SU-DHL-6 (cell line): ENCODE measurements at regions not wholly inside any gene's neighbourhood (a gene's known extent, or its start where the extent isn't known, plus 50 kb on each side); places are given as distances from the start of the nearest gene placed in this dataset.

Experiments used
- H2AFZ ChIP-seq: fragments of 200-600 bp; sonication (generic); 2 replicates; pipeline ENCODE4 v1.6.1; 2014; ENCODE audit warnings: low read depth, mild to moderate bottlenecking, moderate library complexity, mixed read lengths, antibody characterized with exemption, low read length; ENCODE audit not compliant: severe bottlenecking
- H3F3A ChIP-seq: fragments of 200-600 bp; shearing (Covaris generic); 2 replicates; pipeline ENCODE4 v1.6.0; 2016; ENCODE audit warnings: antibody characterized with exemption, mild to moderate bottlenecking; ENCODE audit not compliant: insufficient read depth
- H3K27ac ChIP-seq: fragments of 200-600 bp; sonication (generic); 2 replicates; pipeline ENCODE4 v1.5.1; 2016; ENCODE audit warnings: low read depth, mild to moderate bottlenecking, low read length, moderate library complexity, mixed read lengths
- H3K27me3 ChIP-seq: fragments of 200-600 bp; sonication (generic), shearing (Covaris generic); 2 replicates; pipeline ENCODE4 v1.6.0; 2014; ENCODE audit warnings: mild to moderate bottlenecking, low read length
- H3K36me3 ChIP-seq: fragments of 200-600 bp; sonication (generic); 2 replicates; pipeline ENCODE4 v1.6.1; 2014; ENCODE audit warnings: mild to moderate bottlenecking, low read length, mixed read lengths
- H3K4me2 ChIP-seq: fragments of 300-600, 200-600 bp; shearing (Covaris generic), sonication (generic); 2 replicates; pipeline ENCODE4 v1.6.0; 2014; ENCODE audit warnings: low read length, low read depth, mild to moderate bottlenecking; ENCODE audit not compliant: poor library complexity, severe bottlenecking
- H3K4me3 ChIP-seq: fragments of 200-600 bp; sonication (generic); 2 replicates; pipeline ENCODE4 v1.5.1; 2014; ENCODE audit warnings: antibody characterized with exemption, low read length, mild to moderate bottlenecking, mixed read lengths; ENCODE audit not compliant: insufficient read depth, poor library complexity, severe bottlenecking
- H3K79me2 ChIP-seq: fragments of 200-600 bp; sonication (generic); 2 replicates; pipeline ENCODE4 v1.6.1; 2014; ENCODE audit warnings: mild to moderate bottlenecking, low read length, moderate library complexity; ENCODE audit not compliant: insufficient read depth
- H3K9ac ChIP-seq: fragments of 200-600 bp; sonication (generic); 2 replicates; pipeline ENCODE4 v1.7.0; 2014; ENCODE audit warnings: mild to moderate bottlenecking, low read length
- H3K9me2 ChIP-seq: fragments of 200-600 bp; sonication (generic); replicated peaks from 2 replicates; pipeline ENCODE4 v1.6.1; 2014; ENCODE audit warnings: low read length; ENCODE audit not compliant: insufficient read depth
- H3K9me3 ChIP-seq: fragments of 200-600 bp; sonication (generic); 2 replicates; pipeline ENCODE4 v1.6.1; 2014; ENCODE audit warnings: low read length, mixed read lengths; ENCODE audit not compliant: insufficient read depth
- H4K20me1 ChIP-seq: fragments of 200-600 bp; sonication (generic); 2 replicates; pipeline ENCODE4 v1.6.1; 2014; ENCODE audit warnings: low read depth, mild to moderate bottlenecking, antibody characterized with exemption, low read length, moderate library complexity, mixed read lengths
- EZH2phosphoT487 ChIP-seq: fragments of 200-600 bp; sonication (generic), shearing (Covaris generic); conservative IDR thresholded peaks from 2 replicates; pipeline ENCODE4 v1.6.1; 2018; ENCODE audit warnings: mild to moderate bottlenecking, antibody characterized with exemption, low read length, moderate library complexity, mixed read lengths
- TF ChIP-seq, protein P1 (sequence below): fragments of 200-600 bp; sonication (generic); IDR thresholded peaks from one replicate; pipeline ENCODE4 v1.5.1; 2017; ENCODE audit warnings: antibody characterized with exemption, mild to moderate bottlenecking, low read length, moderate library complexity; ENCODE audit not compliant: insufficient read depth, poor library complexity, severe bottlenecking

DNA sequence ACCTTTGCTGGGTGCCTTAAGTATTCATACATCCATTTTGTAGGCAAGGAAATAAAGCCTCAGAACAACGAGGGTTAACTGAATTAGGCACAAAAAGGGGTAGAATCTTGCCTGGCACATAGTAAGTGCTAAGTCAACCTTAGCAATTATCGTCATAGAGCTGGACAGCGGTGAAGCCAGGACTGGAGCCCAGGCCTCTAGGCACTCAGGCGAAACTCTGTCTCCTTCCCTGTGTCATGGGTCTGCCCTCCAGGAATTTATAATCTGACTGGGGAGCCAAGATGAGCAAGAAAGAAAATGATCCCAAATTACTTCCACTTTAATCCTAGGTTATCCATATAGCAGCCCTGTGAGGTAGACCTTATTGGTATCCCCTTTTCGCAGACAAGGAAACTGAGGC is 61.4 kb downstream of the KATNIP start:
- H4K20me1 ChIP-seq = no peaks in the 10 kb centered on the region
- no peak overlapping the region for H2AFZ ChIP-seq
- no peaks in the 10 kb centered on the region for H3K27me3 ChIP-seq

DNA sequence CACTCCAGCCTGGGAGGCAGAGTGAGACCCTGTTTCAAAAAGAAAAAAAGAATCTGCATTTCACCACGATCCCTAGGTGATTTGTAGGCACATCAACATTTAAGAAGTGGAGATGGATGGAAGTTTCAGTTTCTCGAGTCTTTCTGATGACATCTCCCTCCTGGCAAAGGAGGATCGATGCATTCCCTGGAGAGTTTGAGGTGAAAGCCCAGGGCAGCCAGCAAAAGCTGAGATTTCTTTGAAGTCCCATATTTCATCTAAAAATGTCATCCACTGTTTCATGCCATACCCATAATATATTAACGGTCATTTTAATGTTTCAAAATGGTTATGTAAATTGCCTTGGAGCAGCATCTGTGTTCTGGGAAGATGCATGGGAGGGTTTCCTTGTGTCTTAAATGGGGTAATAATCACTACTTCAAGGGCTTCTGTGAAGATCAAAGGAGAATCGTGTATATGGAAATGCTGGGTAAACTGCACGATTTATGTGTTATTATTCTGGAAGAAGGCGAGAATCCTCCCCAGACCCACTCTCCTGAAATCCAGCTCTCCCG is 63.4 kb downstream of the KATNIP start:
- Histone ChIP-seq H3K4me2 (no peak overlapping the region), H2AFZ (no peak overlapping the region), H3F3A (no peaks in the 10 kb centered on the region), H3K4me3 (no peak overlapping the region), H3K79me2 (no peaks in the 10 kb centered on the region), H4K20me1 (no peaks in the 10 kb centered on the region), H3K9me2 (no peaks in the 10 kb centered on the region), H3K9ac (no peak overlapping the region), H3K27me3 (no peaks in the 10 kb centered on the region), H3K9me3 (no peaks in the 10 kb centered on the region), H3K27ac (no peak overlapping the region), H3K36me3 (no peaks in the 10 kb centered on the region)
- TF ChIP-seq EZH2phosphoT487 = no peak

More for the DNA sequence above, 61.4 kb downstream of the KATNIP start:
- no peaks in the 10 kb centered on the region for H3K36me3 ChIP-seq
- no peak overlapping the region for H3K27ac ChIP-seq
- no peaks in the 10 kb centered on the region for H3K9me2 ChIP-seq
- no peaks in the 10 kb centered on the region for H3K79me2 ChIP-seq
- H3F3A ChIP-seq = no peaks in the 10 kb centered on the region
- no peak overlapping the region for H3K4me2 ChIP-seq
- H3K9me3 ChIP-seq = no peaks in the 10 kb centered on the region
- H3K9ac ChIP-seq = no peak overlapping the region
- H3K4me3 ChIP-seq = no peak overlapping the region
- TF ChIP-seq EZH2phosphoT487 = no peak
- TF ChIP-seq, protein P1, sequence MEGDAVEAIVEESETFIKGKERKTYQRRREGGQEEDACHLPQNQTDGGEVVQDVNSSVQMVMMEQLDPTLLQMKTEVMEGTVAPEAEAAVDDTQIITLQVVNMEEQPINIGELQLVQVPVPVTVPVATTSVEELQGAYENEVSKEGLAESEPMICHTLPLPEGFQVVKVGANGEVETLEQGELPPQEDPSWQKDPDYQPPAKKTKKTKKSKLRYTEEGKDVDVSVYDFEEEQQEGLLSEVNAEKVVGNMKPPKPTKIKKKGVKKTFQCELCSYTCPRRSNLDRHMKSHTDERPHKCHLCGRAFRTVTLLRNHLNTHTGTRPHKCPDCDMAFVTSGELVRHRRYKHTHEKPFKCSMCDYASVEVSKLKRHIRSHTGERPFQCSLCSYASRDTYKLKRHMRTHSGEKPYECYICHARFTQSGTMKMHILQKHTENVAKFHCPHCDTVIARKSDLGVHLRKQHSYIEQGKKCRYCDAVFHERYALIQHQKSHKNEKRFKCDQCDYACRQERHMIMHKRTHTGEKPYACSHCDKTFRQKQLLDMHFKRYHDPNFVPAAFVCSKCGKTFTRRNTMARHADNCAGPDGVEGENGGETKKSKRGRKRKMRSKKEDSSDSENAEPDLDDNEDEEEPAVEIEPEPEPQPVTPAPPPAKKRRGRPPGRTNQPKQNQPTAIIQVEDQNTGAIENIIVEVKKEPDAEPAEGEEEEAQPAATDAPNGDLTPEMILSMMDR = no peak

- Histone ChIP-seq H3K9ac (no peak overlapping the region), H3K36me3 (no peaks in the 10 kb centered on the region), H3K9me3 (no peaks in the 10 kb centered on the region), H2AFZ (no peak overlapping the region), H3K9me2 (no peaks in the 10 kb centered on the region), H3K27ac (no peak overlapping the region), H3K27me3 (no peaks in the 10 kb centered on the region), H3F3A (no peaks in the 10 kb centered on the region), H4K20me1 (no peaks in the 10 kb centered on the region), H3K4me2 (no peak overlapping the region), H3K4me3 (no peak overlapping the region), H3K79me2 (no peaks in the 10 kb centered on the region)
- TF ChIP-seq, protein P1 = no peak
- TF ChIP-seq EZH2phosphoT487 = no peak
Measured at GRCh38 chr16:27617665-27618064, 67.7 kb downstream of the KATNIP start.

- TF ChIP-seq, protein P1 = no peak
- no peak for TF ChIP-seq EZH2phosphoT487
- no peaks in the 10 kb centered on the region for H3K9me2 ChIP-seq
- no peak overlapping the region for H3K27ac ChIP-seq
- no peak overlapping the region for H2AFZ ChIP-seq
- no peak overlapping the region for H3K4me3 ChIP-seq
- H3K9ac ChIP-seq = no peak overlapping the region
- no peaks in the 10 kb centered on the region for H3K36me3 ChIP-seq
- no peaks in the 10 kb centered on the region for H3K9me3 ChIP-seq
- H3K4me2 ChIP-seq = no peak overlapping the region
- H4K20me1 ChIP-seq = no peaks in the 10 kb centered on the region
- H3K27me3 ChIP-seq = no peaks in the 10 kb centered on the region
- no peaks in the 10 kb centered on the region for H3F3A ChIP-seq
- no peaks in the 10 kb centered on the region for H3K79me2 ChIP-seq
Measured at GRCh38 chr16:27618165-27618564, 68.2 kb downstream of the KATNIP start.
